ENCODE measurements at regions not wholly inside any gene's neighbourhood (a gene's known extent, or its start where the extent isn't known, plus 50 kb on each side); places are given as distances from the start of the nearest gene placed in this dataset.

GRCh38 chr20:11275740-11276139 is 601.9 kb upstream of the JAG1 start:
- Histone ChIP-seq H3K27me3 (ENCODE audit: insufficient read depth, poor library complexity, severe bottlenecking) (no peaks in the 10 kb centered on the region), H3K4me3 (ENCODE audit: severe bottlenecking) (no peak overlapping the region), H3K9me3 (ENCODE audit: severe bottlenecking) (no peaks in the 10 kb centered on the region), H3K36me3 (ENCODE audit: low read depth) (no peaks in the 10 kb centered on the region), H3K27ac (ENCODE audit: poor library complexity, severe bottlenecking) (no peak overlapping the region), H3K4me1 (ENCODE audit: insufficient read depth, poor library complexity, severe bottlenecking) (peaks cover 5% of the 10 kb centered on the region)
- no peak for TF ChIP-seq CTCF (IDR thresholded peaks at IDR 0.05; ENCODE audit: poor library complexity, severe bottlenecking)
- ATAC-seq (ENCODE audit: low read depth) (no peak), DNase-seq (ENCODE audit: low spot score) (no peak)

GRCh38 chr20:11277170-11277569 is 603.4 kb upstream of the JAG1 start:
- no peak overlapping the region for H3K27ac ChIP-seq (ENCODE audit: poor library complexity, severe bottlenecking)
- no peaks in the 10 kb centered on the region for H3K36me3 ChIP-seq (ENCODE audit: low read depth)
- peaks cover 5% of the 10 kb centered on the region for H3K4me1 ChIP-seq (ENCODE audit: insufficient read depth, poor library complexity, severe bottlenecking)
- ATAC-seq (ENCODE audit: low read depth), result no peak
- H3K4me3 ChIP-seq (ENCODE audit: severe bottlenecking), result no peak overlapping the region
- no peak for DNase-seq (ENCODE audit: low spot score)
- no peaks in the 10 kb centered on the region for H3K27me3 ChIP-seq (ENCODE audit: insufficient read depth, poor library complexity, severe bottlenecking)
- no peaks in the 10 kb centered on the region for H3K9me3 ChIP-seq (ENCODE audit: severe bottlenecking)
- no peak for TF ChIP-seq CTCF (IDR thresholded peaks at IDR 0.05; ENCODE audit: poor library complexity, severe bottlenecking)

GRCh38 chr20:11277858-11278257 is 604.1 kb upstream of the JAG1 start:
- Histone ChIP-seq H3K36me3 (ENCODE audit: low read depth) (no peaks in the 10 kb centered on the region), H3K27ac (ENCODE audit: poor library complexity, severe bottlenecking) (no peak overlapping the region), H3K9me3 (ENCODE audit: severe bottlenecking) (no peaks in the 10 kb centered on the region), H3K4me3 (ENCODE audit: severe bottlenecking) (no peak overlapping the region), H3K27me3 (ENCODE audit: insufficient read depth, poor library complexity, severe bottlenecking) (no peaks in the 10 kb centered on the region), H3K4me1 (ENCODE audit: insufficient read depth, poor library complexity, severe bottlenecking) (peaks cover 5% of the 10 kb centered on the region)
- DNase-seq (ENCODE audit: low spot score), result no peak
- ATAC-seq (ENCODE audit: low read depth), result no peak
- TF ChIP-seq CTCF (IDR thresholded peaks at IDR 0.05; ENCODE audit: poor library complexity, severe bottlenecking), result no peak

- ATAC-seq (ENCODE audit: low read depth), result no peak
- Histone ChIP-seq H3K9me3 (ENCODE audit: severe bottlenecking) (no peaks in the 10 kb centered on the region), H3K27ac (ENCODE audit: poor library complexity, severe bottlenecking) (no peak overlapping the region), H3K27me3 (ENCODE audit: insufficient read depth, poor library complexity, severe bottlenecking) (no peaks in the 10 kb centered on the region), H3K4me3 (ENCODE audit: severe bottlenecking) (no peak overlapping the region), H3K4me1 (ENCODE audit: insufficient read depth, poor library complexity, severe bottlenecking) (peaks cover 4% of the 10 kb centered on the region), H3K36me3 (ENCODE audit: low read depth) (no peaks in the 10 kb centered on the region)
- no peak for DNase-seq (ENCODE audit: low spot score)
- TF ChIP-seq CTCF (IDR thresholded peaks at IDR 0.05; ENCODE audit: poor library complexity, severe bottlenecking), result no peak
These were observed 604.7 kb upstream of the JAG1 start for GRCh38 chr20:11278461-11278860.

GRCh38 chr20:11281240-11281639 is 607.4 kb upstream of the JAG1 start:
- no peaks in the 10 kb centered on the region for H3K4me1 ChIP-seq (ENCODE audit: insufficient read depth, poor library complexity, severe bottlenecking)
- no peaks in the 10 kb centered on the region for H3K27me3 ChIP-seq (ENCODE audit: insufficient read depth, poor library complexity, severe bottlenecking)
- no peak for DNase-seq (ENCODE audit: low spot score)
- H3K27ac ChIP-seq (ENCODE audit: poor library complexity, severe bottlenecking), result no peak overlapping the region
- no peaks in the 10 kb centered on the region for H3K9me3 ChIP-seq (ENCODE audit: severe bottlenecking)
- TF ChIP-seq CTCF (IDR thresholded peaks at IDR 0.05; ENCODE audit: poor library complexity, severe bottlenecking), result no peak
- no peak overlapping the region for H3K4me3 ChIP-seq (ENCODE audit: severe bottlenecking)
- no peak for ATAC-seq (ENCODE audit: low read depth)
- no peaks in the 10 kb centered on the region for H3K36me3 ChIP-seq (ENCODE audit: low read depth)

All from RWPE2 (cell line).